Panc1 (cell line): ENCODE measurements at regions not wholly inside any gene's neighbourhood (a gene's known extent, or its start where the extent isn't known, plus 50 kb on each side); places are given as distances from the start of the nearest gene placed in this dataset.

Source experiments
- ATAC-seq: fragments of 200-7000 bp; cut with Tn5 transposase; 2 replicates; pipeline ENCODE4 v1.9.1; 2020; ENCODE audit warnings: mild to moderate bottlenecking, moderate library complexity
- BruUV-seq: library from RNA; stranded (reverse); fragments of 400-500 nt; replicated peaks from 2 replicates; lab custom pipeline; 2021; lab: Mats Ljungman, UMichigan
- CTCF ChIA-PET: fragments of 300-600 bp; sonication (Branson Sonifier 250); formaldehyde crosslinking; loops from one replicate; lab custom pipeline; 2022; ENCODE audit warnings: antibody characterized with exemption; lab: Charles Lee
- POLR2A ChIA-PET: fragments of 300-600 bp; sonication (Branson Sonifier 250); formaldehyde crosslinking; loops from one replicate; lab custom pipeline; 2022; ENCODE audit warnings: antibody characterized with exemption; lab: Charles Lee
- DNase-seq: peaks from one replicate; pipeline ENCODE4 v3.0.0-alpha.2; 2010; ENCODE audit warnings: low read depth, low spot score
- H3K27ac ChIP-seq: 2 replicates; pipeline ENCODE4 v1.5.1; 2011; ENCODE audit warnings: mild to moderate bottlenecking, low read length, inconsistent platforms
- H3K27me3 ChIP-seq: fragments of 200-500 bp; sonication (Bioruptor generic); 2 replicates; pipeline ENCODE4 v1.6.0; 2014; ENCODE audit warnings: low read length, inconsistent platforms; ENCODE audit not compliant: control insufficient read depth, insufficient read depth
- H3K36me3 ChIP-seq: fragments of 200-500 bp; sonication (Bioruptor generic); 2 replicates; pipeline ENCODE4 v1.5.1; 2014; ENCODE audit warnings: inconsistent platforms, mild to moderate bottlenecking, low read length, moderate library complexity; ENCODE audit not compliant: control insufficient read depth, insufficient read depth
- H3K4me1 ChIP-seq: 2 replicates; pipeline ENCODE4 v1.5.1; 2011; ENCODE audit warnings: inconsistent platforms, mild to moderate bottlenecking, low read length, moderate library complexity; ENCODE audit not compliant: control insufficient read depth, insufficient read depth
- H3K4me3 ChIP-seq, 2 experiments: 2 replicates each; pipeline ENCODE4 v1.5.1; 2011 to 2012; ENCODE audit warnings: low read depth in 2 of 2, low read length in 2 of 2, mild to moderate bottlenecking in 2 of 2, inconsistent platforms in 1 of 2, moderate library complexity in 1 of 2
- H3K9me3 ChIP-seq: fragments of 200-500 bp; sonication (Bioruptor generic); 2 replicates; pipeline ENCODE4 v1.5.1; 2014; ENCODE audit warnings: low read depth, mild to moderate bottlenecking, inconsistent platforms, low read length, moderate library complexity; ENCODE audit not compliant: control insufficient read depth, insufficient read depth
- CTCF ChIP-seq: fragments of 450-650 bp; IDR thresholded peaks from 2 replicates; pipeline ENCODE4 v1.5.1; 2017; ENCODE audit warnings: mild to moderate bottlenecking
- POLR2AphosphoS5 ChIP-seq: IDR thresholded peaks from 2 replicates; pipeline ENCODE4 v1.6.1; 2012; ENCODE audit warnings: mild to moderate bottlenecking, low read depth, low read length, moderate library complexity
- REST ChIP-seq, 2 experiments: IDR thresholded peaks; 2 replicates each; pipeline ENCODE4 v1.6.1; 2011 to 2012; ENCODE audit warnings: low read depth in 2 of 2, control low read depth in 1 of 2, low read length in 1 of 2, mild to moderate bottlenecking in 1 of 2, moderate library complexity in 1 of 2; ENCODE audit not compliant: insufficient read depth in 1 of 2
- SIN3A ChIP-seq: IDR thresholded peaks from 2 replicates; pipeline ENCODE4 v1.6.1; 2012; ENCODE audit warnings: low read depth, mild to moderate bottlenecking, low read length, moderate library complexity, borderline replicate concordance; ENCODE audit not compliant: insufficient read depth
- TCF7L2 ChIP-seq: IDR thresholded peaks from 2 replicates; pipeline ENCODE4 v1.6.1; 2011; ENCODE audit warnings: mild to moderate bottlenecking, low read depth, low read length, inconsistent platforms
- in situ Hi-C: cut with HindIII; loops from 2 replicates; pipeline ENCODE4 v1.10.0; 2016; ENCODE audit warnings: low sequenced_read_pairs, low pct_unique_long_range_greater_than_20kb
- intact Hi-C: fragments of 100-400 bp; cut with micrococcal nuclease; formaldehyde crosslinking; loops from one replicate; pipeline ENCODE4 v1.10.0; 2022; ENCODE audit not compliant: unreplicated experiment

GRCh38 chr2:16067866-16068551 is 127.7 kb downstream of the MYCN start:
- Histone ChIP-seq H3K9me3 (no peaks in the 10 kb centered on the region; the same call in 1 of the 2 replicates), H3K36me3 (no peaks in the 10 kb centered on the region), H3K27me3 (no peaks in the 10 kb centered on the region), H3K27ac (no peak overlapping the region), H3K4me3 (no peak overlapping the region), H3K4me1 (no peaks in the 10 kb centered on the region)
- no peak for DNase-seq
- in situ Hi-C loops, result no loop called here
- ATAC-seq, result no peak
- no TSS peak for BruUV-seq
- CTCF ChIA-PET, result no interaction called here
- intact Hi-C loops, result no loop called here
- POLR2A ChIA-PET, result no interaction called here
- TF ChIP-seq POLR2AphosphoS5 (no peak), REST (IDR thresholded peaks at IDR 0.05; ENCODE audit: insufficient read depth in 1 of 2, low read depth in 2 of 2, low read length in 1 of 2) (no peak), TCF7L2 (no peak), CTCF (no peak), SIN3A (no peak)

GRCh38 chr2:16067444-16067843 is 127.1 kb downstream of the MYCN start:
- ChIA-PET CTCF (no interaction called here), POLR2A (no interaction called here)
- no peak for TF ChIP-seq SIN3A
- Histone ChIP-seq H3K36me3 (no peaks in the 10 kb centered on the region), H3K4me1 (no peaks in the 10 kb centered on the region), H3K4me3 (no peak overlapping the region), H3K9me3 (no peaks in the 10 kb centered on the region; the same call in 1 of the 2 replicates), H3K27me3 (no peaks in the 10 kb centered on the region), H3K27ac (no peak overlapping the region)
- intact Hi-C loops, result no loop called here
- DNase-seq (no peak), ATAC-seq (no peak)
- BruUV-seq, result no TSS peak
- in situ Hi-C loops, result no loop called here

- DNase-seq, result no peak
- ChIA-PET CTCF (no interaction called here), POLR2A (no interaction called here)
- no peak for TF ChIP-seq REST (IDR thresholded peaks at IDR 0.05; ENCODE audit: insufficient read depth in 1 of 2, low read depth in 2 of 2, low read length in 1 of 2)
- TF ChIP-seq SIN3A, result no peak
- no peak for TF ChIP-seq CTCF
- TF ChIP-seq TCF7L2, result no peak
- no peak for TF ChIP-seq POLR2AphosphoS5
- H3K4me3 ChIP-seq, result no peak overlapping the region
- no peaks in the 10 kb centered on the region for H3K27me3 ChIP-seq
- H3K27ac ChIP-seq, result no peak overlapping the region
- no TSS peak for BruUV-seq
- no peaks in the 10 kb centered on the region for H3K36me3 ChIP-seq
- H3K4me1 ChIP-seq, result no peaks in the 10 kb centered on the region
- in situ Hi-C loops (no loop called here), intact Hi-C loops (no loop called here)
- no peak for ATAC-seq
- H3K9me3 ChIP-seq, result no peaks in the 10 kb centered on the region; the same call in 1 of the 2 replicates
These were observed 126.7 kb downstream of the MYCN start for GRCh38 chr2:16067037-16067406.
